HG02885 (cell line): ENCODE measurements at regions not wholly inside any gene's neighbourhood (a gene's known extent, or its start where the extent isn't known, plus 50 kb on each side); places are given as distances from the start of the nearest gene placed in this dataset.
"Not testable (repeated sequence)": the region's sequence is repeated elsewhere in the genome, so short reads cannot be mapped to it uniquely, and the experiment has no call there.

Source experiments
- ATAC-seq: cut with Tn5 transposase; IDR thresholded peaks from one replicate; pipeline ENCODE4 v1.9.1; 2021; ENCODE audit warnings: mild to moderate bottlenecking; ENCODE audit not compliant: unreplicated experiment, poor library complexity

- ATAC-seq, result no peak
Measured at GRCh38 chr1:9459816-9460407, 79.4 kb upstream of the SLC25A33 start.

- ATAC-seq, result no peak
Measured at GRCh38 chr1:9465640-9466039, 73.6 kb upstream of the SLC25A33 start.

GRCh38 chr1:9466780-9467758, 72.2 kb upstream of the SLC25A33 start:
- no peak for ATAC-seq

- not testable (repeated sequence) for ATAC-seq
Measured at GRCh38 chr1:9469882-9470281, 69.4 kb upstream of the SLC25A33 start.

GRCh38 chr1:9471679-9472078, 67.6 kb upstream of the SLC25A33 start:
- no peak for ATAC-seq

- ATAC-seq, result no peak
Measured at GRCh38 chr1:9472386-9473031, 66.8 kb upstream of the SLC25A33 start.

- no peak for ATAC-seq
Measured at GRCh38 chr1:9473032-9473807, 66.0 kb upstream of the SLC25A33 start.

- no peak for ATAC-seq
Measured at GRCh38 chr1:9475061-9475627, 64.1 kb upstream of the SLC25A33 start.

- no peak for ATAC-seq
Measured at GRCh38 chr1:9476790-9477463, 62.3 kb upstream of the SLC25A33 start.

- no peak for ATAC-seq
Measured at GRCh38 chr1:9477535-9477934, 61.7 kb upstream of the SLC25A33 start.

GRCh38 chr1:9478021-9478420, 61.2 kb upstream of the SLC25A33 start:
- no peak for ATAC-seq

GRCh38 chr1:9481048-9481447, 58.2 kb upstream of the SLC25A33 start:
- no peak for ATAC-seq

- ATAC-seq, result no peak
Measured at GRCh38 chr1:9482403-9482802, 56.9 kb upstream of the SLC25A33 start.

GRCh38 chr1:9482816-9483572, 56.3 kb upstream of the SLC25A33 start:
- no peak for ATAC-seq

GRCh38 chr1:9486466-9487140, 52.7 kb upstream of the SLC25A33 start:
- no peak for ATAC-seq
